Common myeloid progenitor, CD34-positive (primary cell): ENCODE measurements at regions not wholly inside any gene's neighbourhood (a gene's known extent, or its start where the extent isn't known, plus 50 kb on each side); places are given as distances from the start of the nearest gene placed in this dataset.
"Not testable (repeated sequence)": the region's sequence is repeated elsewhere in the genome, so short reads cannot be mapped to it uniquely, and the experiment has no call there.

Experiments used
- CTCF ChIA-PET: fragments of 350-600 bp; sonication (Branson Sonifier 250); formaldehyde crosslinking; loops from one replicate; lab custom pipeline; 2021; ENCODE audit warnings: antibody characterized with exemption; lab: Charles Lee
- POLR2A ChIA-PET: fragments of 350-600 bp; sonication (Branson Sonifier 250); formaldehyde crosslinking; loops from one replicate; lab custom pipeline; 2021; ENCODE audit warnings: antibody characterized with exemption; lab: Charles Lee
- DNase-seq, 3 donors: peaks; one replicate each; pipeline versions ENCODE4 v3.0.0 to v3.0.0-alpha.2; 2013
- H3K27ac ChIP-seq, 2 experiments: 1 replicate in 1 of 2; 2 replicates in 1 of 2; pipeline ENCODE4 v1.7.0; 2013; ENCODE audit warnings: inconsistent platforms in 2 of 2, low read length in 2 of 2, mild to moderate bottlenecking in 2 of 2, low read depth in 1 of 2, moderate library complexity in 1 of 2; ENCODE audit not compliant: severe bottlenecking in 2 of 2, insufficient read depth in 1 of 2, poor library complexity in 1 of 2
- H3K27me3 ChIP-seq, 5 experiments: replicated peaks in 2 of 5; 1 replicate in 3 of 5; 2 replicates in 2 of 5; pipeline versions ENCODE4 v1.6.1 to v1.7.0; 2013; ENCODE audit warnings: low read length in 4 of 5, mild to moderate bottlenecking in 2 of 5, moderate library complexity in 2 of 5, inconsistent platforms in 1 of 5; ENCODE audit not compliant: insufficient read depth in 5 of 5, control insufficient read depth in 4 of 5
- H3K36me3 ChIP-seq, 4 experiments: 1 replicate in 2 of 4; 2 replicates in 2 of 4; pipeline versions ENCODE4 v1.6.1 to v1.7.0; 2013; ENCODE audit warnings: low read length in 3 of 4, control low read depth in 1 of 4, mild to moderate bottlenecking in 1 of 4; ENCODE audit not compliant: control insufficient read depth in 4 of 4, insufficient read depth in 4 of 4
- H3K4me1 ChIP-seq, 4 experiments: 1 replicate in 3 of 4; 2 replicates in 1 of 4; pipeline versions ENCODE4 v1.6.1 to v1.7.1; 2013; ENCODE audit warnings: low read length in 3 of 4, mild to moderate bottlenecking in 3 of 4, control low read depth in 1 of 4, inconsistent platforms in 1 of 4, moderate library complexity in 1 of 4; ENCODE audit not compliant: control insufficient read depth in 4 of 4, insufficient read depth in 4 of 4; ENCODE audit errors: control extremely low read depth in 1 of 4
- H3K4me3 ChIP-seq, 7 experiments: 1 replicate in 4 of 7; 2 replicates in 3 of 7; pipeline versions ENCODE4 v1.5.1 to v1.7.0; 2013; ENCODE audit warnings: mild to moderate bottlenecking in 7 of 7, low read length in 6 of 7, moderate library complexity in 6 of 7, inconsistent platforms in 2 of 7, low read depth in 2 of 7, control low read depth in 1 of 7; ENCODE audit not compliant: insufficient read depth in 4 of 7, control insufficient read depth in 1 of 7; ENCODE audit errors: extremely low read depth in 1 of 7
- H3K9me3 ChIP-seq, 5 experiments: 1 replicate in 4 of 5; 2 replicates in 1 of 5; pipeline versions ENCODE4 v1.6.1 to v1.7.1; 2013; ENCODE audit warnings: low read length in 4 of 5, mild to moderate bottlenecking in 2 of 5, inconsistent platforms in 1 of 5, low read depth in 1 of 5, moderate library complexity in 1 of 5; ENCODE audit not compliant: control insufficient read depth in 4 of 5, insufficient read depth in 2 of 5; ENCODE audit errors: control extremely low read depth in 1 of 5
- WGBS: methylation state at CpG from one replicate; pipeline ENCODE4 v1.1.5; 2013; ENCODE audit not compliant: insufficient coverage; 5-methylcytosine and 5-hydroxymethylcytosine counted together

DNA sequence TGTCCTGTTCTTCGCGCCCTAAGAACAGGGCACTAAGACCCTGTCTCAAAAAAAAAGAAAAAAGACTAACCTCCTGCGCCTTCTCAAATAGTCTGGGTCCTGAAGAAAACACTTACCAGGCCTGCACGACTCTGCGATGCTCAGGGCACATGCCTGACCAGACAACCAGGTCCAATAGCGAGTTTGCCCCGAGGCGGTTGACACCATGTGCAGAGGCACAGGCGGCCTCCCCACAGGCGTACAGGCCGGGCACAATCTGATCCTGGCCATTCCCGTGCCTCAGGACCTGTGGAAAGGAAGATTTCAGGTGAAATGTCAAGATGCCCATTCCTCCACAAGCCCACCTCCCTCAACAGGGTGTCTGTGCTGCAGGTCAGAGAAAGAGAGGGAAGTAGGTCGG lies 65.9 kb upstream of the TNK2 start:
- H3K27me3 ChIP-seq, POLR2A ChIA-PET, H3K27ac ChIP-seq, H3K4me1 ChIP-seq, DNase-seq, H3K4me3 ChIP-seq, CTCF ChIA-PET, H3K9me3 ChIP-seq: not testable (repeated sequence)
- no CpG with 5 or more reads among the region's 13 CpGs for WGBS
- peaks cover 7 to 42% (median 24%) of the 10 kb centered on the region in 4 experiments for H3K36me3 ChIP-seq

DNA sequence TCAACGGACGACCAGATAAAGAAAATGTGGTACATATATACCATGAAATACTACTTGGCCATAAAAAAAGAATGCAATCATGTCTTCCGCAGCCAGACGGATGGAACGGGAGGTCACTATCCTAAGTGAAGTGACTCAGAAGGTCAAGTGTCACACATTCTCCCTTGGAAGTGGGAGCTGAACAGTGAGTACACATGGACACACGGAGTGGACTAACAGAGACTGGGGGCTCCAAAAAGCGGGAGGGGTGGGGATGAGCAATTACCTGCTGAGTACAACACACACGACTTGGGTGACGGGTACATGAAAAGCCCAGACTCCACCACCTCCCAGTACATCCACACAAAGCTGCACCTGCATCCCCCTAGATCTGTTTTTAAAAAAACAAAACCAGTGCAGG lies 62.5 kb upstream of the TNK2 start:
- H3K27me3 ChIP-seq, H3K9me3 ChIP-seq, POLR2A ChIA-PET, H3K4me3 ChIP-seq, CTCF ChIA-PET, H3K27ac ChIP-seq, H3K4me1 ChIP-seq, DNase-seq: not testable (repeated sequence)
- H3K36me3 ChIP-seq, result peaks cover 7 to 47% (median 24%) of the 10 kb centered on the region in 4 experiments
- 100% methylated on average over 3 of the region's 9 CpGs for WGBS

DNA sequence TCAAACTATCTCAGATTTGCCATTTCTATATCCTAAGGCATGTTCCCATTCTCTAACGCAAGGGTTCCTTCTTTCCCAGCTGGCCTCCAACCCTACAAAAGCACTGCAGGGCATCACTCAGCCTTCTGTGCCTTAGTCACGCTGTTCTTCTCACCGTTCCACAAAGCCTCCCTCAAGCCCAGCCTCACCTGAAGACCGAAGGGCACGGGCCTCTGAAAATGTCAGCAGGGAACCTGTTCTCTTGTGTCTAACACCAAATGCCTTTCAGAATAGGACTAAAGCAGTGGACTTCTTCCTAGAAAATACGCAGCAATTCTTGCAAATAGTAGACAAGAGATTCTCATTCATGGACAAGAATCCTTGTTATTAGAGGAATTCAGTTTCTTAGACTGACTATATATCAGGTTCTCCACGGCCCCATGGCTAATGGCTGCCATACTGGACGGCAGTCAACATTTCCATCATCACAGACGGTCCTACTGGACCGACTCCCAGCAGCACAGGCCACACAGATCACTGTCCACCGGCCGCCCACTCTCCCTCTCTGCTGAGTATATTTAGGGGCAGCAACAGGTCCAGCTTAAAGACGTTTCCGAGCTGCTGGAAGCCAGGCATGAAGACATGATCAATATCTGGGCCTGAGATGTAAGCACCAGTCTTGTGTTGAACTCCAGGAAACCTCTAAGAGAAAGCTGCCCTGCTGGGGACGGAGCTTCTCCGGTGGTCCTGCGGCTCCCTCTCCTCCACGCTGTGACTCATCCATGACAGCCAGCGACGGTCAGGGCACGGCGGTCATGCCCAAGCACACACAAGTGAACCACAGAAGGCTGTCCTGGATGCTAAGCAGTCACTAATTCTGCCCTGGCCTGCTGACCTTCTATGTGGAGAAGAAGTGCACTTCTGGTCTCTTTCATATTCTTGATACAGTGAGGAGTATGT lies 61.8 kb upstream of the TNK2 start:
- CTCF ChIA-PET, POLR2A ChIA-PET, DNase-seq, H3K4me3 ChIP-seq, H3K4me1 ChIP-seq, H3K27ac ChIP-seq, H3K27me3 ChIP-seq, H3K9me3 ChIP-seq: not testable (repeated sequence)
- peaks cover 7 to 47% (median 25%) of the 10 kb centered on the region in 4 experiments for H3K36me3 ChIP-seq
- 89% methylated on average over 18 of the region's 22 CpGs for WGBS

DNA sequence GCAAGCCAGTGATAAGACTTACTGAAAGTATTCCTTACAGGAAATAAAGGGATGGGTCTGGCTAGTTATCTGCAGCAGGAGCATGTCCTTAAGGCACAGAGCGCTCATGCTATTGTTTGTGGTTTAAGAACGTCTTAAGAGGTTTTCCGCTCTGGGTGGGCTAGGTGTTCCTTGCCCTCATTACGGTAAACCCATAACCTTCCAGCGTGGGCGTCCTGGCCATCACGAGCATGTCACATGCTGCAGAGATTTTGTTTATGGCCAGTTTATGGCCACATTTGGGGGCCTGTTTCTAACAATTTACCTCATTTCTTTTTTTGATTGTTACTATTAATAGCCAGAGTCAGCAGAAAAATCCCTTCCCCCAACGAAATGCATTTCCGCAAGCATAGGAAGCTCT lies 61.0 kb upstream of the TNK2 start:
- H3K4me3 ChIP-seq, DNase-seq, H3K27me3 ChIP-seq, H3K27ac ChIP-seq, POLR2A ChIA-PET, H3K9me3 ChIP-seq, CTCF ChIA-PET, H3K4me1 ChIP-seq: not testable (repeated sequence)
- peaks cover 7 to 51% (median 28%) of the 10 kb centered on the region in 4 experiments for H3K36me3 ChIP-seq
- 98% methylated on average over 7 of the region's 9 CpGs for WGBS

DNA sequence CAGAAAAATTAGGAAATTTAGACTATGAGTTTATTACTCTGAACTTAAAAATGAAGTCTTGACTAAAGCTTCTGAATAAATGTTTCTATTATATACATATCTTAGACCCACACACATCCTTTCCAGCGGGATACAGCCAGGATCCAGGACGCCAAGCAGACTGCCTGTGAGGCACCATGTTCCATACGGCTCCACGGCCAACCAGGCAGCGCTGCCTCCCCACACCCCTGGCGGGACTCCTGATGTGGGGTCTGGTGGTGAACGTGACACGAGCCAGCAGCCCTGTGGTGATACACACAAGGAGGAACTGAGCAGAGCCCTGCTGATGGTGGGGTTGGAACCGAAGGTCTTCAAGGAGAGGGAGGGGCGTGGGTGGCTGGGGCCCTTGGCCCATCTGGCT lies 59.8 kb upstream of the TNK2 start:
- H3K4me3 ChIP-seq, H3K27me3 ChIP-seq, CTCF ChIA-PET, H3K4me1 ChIP-seq, H3K27ac ChIP-seq, POLR2A ChIA-PET, H3K9me3 ChIP-seq, DNase-seq: not testable (repeated sequence)
- no CpG with 5 or more reads among the region's 10 CpGs for WGBS
- peaks cover 7 to 45% (median 23%) of the 10 kb centered on the region in 4 experiments for H3K36me3 ChIP-seq

DNA sequence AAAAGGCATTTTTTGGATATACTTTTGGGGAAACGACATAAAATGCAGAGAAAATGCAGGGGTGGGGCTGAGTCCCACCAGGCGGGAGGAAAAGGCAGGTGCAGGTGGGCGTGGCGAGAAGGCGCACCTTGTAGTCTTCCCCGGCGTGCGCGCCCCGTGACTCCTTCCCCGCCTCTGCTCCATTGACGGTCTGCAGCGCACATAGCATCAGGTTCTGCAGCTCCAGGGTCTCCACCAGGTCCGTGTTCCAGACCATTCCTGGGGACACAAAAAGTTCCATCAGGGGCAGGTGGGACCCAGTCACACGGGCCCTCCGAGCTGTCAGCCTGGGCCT lies 59.0 kb upstream of the TNK2 start:
- DNase-seq, H3K27ac ChIP-seq, CTCF ChIA-PET, H3K27me3 ChIP-seq, H3K4me3 ChIP-seq, H3K9me3 ChIP-seq, H3K4me1 ChIP-seq, POLR2A ChIA-PET: not testable (repeated sequence)
- no CpG with 5 or more reads among the region's 16 CpGs for WGBS
- H3K36me3 ChIP-seq, result peaks cover 7 to 49% (median 23%) of the 10 kb centered on the region in 4 experiments

DNA sequence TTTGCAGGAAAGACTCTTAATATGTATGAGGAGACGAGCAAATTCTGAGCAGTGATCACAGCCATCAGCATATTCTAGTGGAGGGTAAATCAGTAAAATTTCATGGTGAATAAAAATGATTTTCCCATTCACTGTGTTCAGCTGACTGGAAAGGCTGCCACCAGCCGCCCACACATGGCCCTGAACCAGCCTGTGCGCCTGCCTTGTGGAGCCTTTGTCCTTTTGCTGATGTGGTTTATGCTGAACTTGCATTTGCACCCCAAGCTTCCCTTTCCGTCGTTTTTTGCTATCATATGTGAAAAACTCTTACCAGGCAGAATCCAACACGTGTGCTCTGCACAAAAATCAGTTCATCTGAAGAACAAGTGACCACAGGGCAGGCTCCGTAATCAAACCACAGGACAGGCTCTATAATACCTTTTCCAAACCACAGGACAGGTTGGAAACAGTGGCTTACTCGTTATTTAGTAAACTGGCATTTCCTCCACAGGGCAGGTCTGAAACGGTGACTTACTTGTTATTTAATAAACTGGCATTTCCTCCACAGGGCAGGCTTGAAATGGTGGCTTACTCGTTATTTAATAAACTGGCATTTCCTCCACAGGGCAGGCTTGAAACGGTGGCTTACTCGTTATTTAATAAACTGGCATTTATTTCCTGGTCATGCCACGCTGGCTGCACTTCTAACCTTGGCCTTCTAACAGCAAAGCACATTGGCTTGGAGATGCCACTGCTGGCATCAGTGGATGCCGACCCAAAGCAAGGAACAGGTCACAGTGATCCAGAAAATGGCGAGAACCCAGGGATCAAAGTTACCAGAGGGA lies 58.4 kb upstream of the TNK2 start:
- peaks cover 7 to 48% (median 23%) of the 10 kb centered on the region in 4 experiments for H3K36me3 ChIP-seq
- H3K9me3 ChIP-seq, H3K27me3 ChIP-seq, DNase-seq, H3K27ac ChIP-seq, H3K4me3 ChIP-seq, H3K4me1 ChIP-seq, CTCF ChIA-PET, POLR2A ChIA-PET: not testable (repeated sequence)
- 100% methylated on average over 2 of the region's 15 CpGs for WGBS
